ENCODE measurements at regions not wholly inside any gene's neighbourhood (a gene's known extent, or its start where the extent isn't known, plus 50 kb on each side); places are given as distances from the start of the nearest gene placed in this dataset.

DNA sequence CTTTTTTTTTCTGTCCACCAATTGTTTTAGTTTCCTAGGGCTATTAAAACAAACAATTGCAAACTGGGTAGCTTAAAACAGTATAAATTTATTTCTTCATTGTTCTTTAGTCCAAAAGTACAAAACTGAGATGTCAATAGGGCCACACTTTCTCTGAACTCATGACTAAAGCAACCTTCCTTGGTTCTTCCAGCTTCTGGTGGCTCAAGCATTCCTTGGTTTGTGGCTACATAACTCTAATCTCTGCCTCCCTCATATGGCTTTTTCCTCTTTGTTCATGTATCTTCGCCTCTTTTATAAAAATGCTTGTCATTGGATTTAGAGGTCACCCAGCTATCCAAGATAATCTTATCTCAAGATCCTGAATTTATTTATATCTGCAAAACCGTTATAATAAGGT is 914.5 kb upstream of the EPHA6 start:
- TF ChIP-seq ELF4 (IDR thresholded peaks at IDR 0.05), result no peak
- TF ChIP-seq CTBP1 (IDR thresholded peaks at IDR 0.05; ENCODE audit: borderline replicate concordance), result no peak
- TF ChIP-seq TARDBP (IDR thresholded peaks at IDR 0.05), result no peak
- TF ChIP-seq SP1 (IDR thresholded peaks at IDR 0.05), result no peak
- TF ChIP-seq FOXK2 (IDR thresholded peaks at IDR 0.05), result no peak
- TF ChIP-seq ZNF384 (IDR thresholded peaks at IDR 0.05), result no peak
- no peak for TF ChIP-seq L3MBTL2 (conservative IDR thresholded peaks at IDR 0.05)
- no peak for TF ChIP-seq BHLHE40 (IDR thresholded peaks at IDR 0.05; ENCODE audit: borderline replicate concordance)
- TF ChIP-seq FOXM1 (IDR thresholded peaks at IDR 0.05; ENCODE audit: borderline replicate concordance), result no peak
- TF ChIP-seq SUZ12 (IDR thresholded peaks at IDR 0.05), result no peak
- TF ChIP-seq HDGF (IDR thresholded peaks at IDR 0.05; ENCODE audit: borderline replicate concordance), result no peak
- TF ChIP-seq, protein P1, sequence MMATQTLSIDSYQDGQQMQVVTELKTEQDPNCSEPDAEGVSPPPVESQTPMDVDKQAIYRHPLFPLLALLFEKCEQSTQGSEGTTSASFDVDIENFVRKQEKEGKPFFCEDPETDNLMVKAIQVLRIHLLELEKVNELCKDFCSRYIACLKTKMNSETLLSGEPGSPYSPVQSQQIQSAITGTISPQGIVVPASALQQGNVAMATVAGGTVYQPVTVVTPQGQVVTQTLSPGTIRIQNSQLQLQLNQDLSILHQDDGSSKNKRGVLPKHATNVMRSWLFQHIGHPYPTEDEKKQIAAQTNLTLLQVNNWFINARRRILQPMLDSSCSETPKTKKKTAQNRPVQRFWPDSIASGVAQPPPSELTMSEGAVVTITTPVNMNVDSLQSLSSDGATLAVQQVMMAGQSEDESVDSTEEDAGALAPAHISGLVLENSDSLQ (IDR thresholded peaks at IDR 0.05), result no peak
- TF ChIP-seq FOXA1 (IDR thresholded peaks at IDR 0.05), result no peak
